B cell (primary cell): ENCODE measurements at regions not wholly inside any gene's neighbourhood (a gene's known extent, or its start where the extent isn't known, plus 50 kb on each side); places are given as distances from the start of the nearest gene placed in this dataset.

Experiments used
- EZH2 ChIP-seq: IDR thresholded peaks from 2 replicates; pipeline ENCODE4 v1.6.1; 2012; ENCODE audit warnings: borderline replicate concordance, low read depth, mild to moderate bottlenecking, moderate library complexity, low read length; ENCODE audit not compliant: insufficient read depth, poor library complexity, severe bottlenecking
- TF ChIP-seq, protein P1 (sequence below): fragments of 200-600 bp; IDR thresholded peaks from one replicate; pipeline ENCODE4 v1.8.0; 2022; ENCODE audit warnings: antibody characterized with exemption, mild to moderate bottlenecking

DNA sequence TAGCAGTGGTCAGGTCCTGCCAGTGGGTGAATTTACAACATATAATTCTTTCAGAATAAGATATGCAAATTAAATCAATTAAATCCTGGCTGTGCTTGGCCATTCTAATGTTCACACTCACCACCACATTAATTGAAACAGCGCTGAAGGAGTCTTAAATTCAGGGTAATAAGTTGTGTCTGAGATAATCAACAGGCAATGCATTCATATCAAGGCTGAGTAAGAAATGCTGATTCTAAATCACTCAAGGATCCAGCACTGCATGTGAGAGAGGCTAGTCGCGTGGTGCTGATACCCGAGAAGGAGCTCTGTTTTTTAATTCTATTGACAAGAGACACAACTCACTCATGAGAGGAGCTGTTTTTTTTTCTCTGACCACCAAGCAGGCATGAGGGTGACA lies 588.8 kb upstream of the ADAMTS9 start:
- TF ChIP-seq, protein P1, sequence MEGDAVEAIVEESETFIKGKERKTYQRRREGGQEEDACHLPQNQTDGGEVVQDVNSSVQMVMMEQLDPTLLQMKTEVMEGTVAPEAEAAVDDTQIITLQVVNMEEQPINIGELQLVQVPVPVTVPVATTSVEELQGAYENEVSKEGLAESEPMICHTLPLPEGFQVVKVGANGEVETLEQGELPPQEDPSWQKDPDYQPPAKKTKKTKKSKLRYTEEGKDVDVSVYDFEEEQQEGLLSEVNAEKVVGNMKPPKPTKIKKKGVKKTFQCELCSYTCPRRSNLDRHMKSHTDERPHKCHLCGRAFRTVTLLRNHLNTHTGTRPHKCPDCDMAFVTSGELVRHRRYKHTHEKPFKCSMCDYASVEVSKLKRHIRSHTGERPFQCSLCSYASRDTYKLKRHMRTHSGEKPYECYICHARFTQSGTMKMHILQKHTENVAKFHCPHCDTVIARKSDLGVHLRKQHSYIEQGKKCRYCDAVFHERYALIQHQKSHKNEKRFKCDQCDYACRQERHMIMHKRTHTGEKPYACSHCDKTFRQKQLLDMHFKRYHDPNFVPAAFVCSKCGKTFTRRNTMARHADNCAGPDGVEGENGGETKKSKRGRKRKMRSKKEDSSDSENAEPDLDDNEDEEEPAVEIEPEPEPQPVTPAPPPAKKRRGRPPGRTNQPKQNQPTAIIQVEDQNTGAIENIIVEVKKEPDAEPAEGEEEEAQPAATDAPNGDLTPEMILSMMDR = no peak
- no peak for TF ChIP-seq EZH2
